K562 (cell line): ENCODE measurements at regions not wholly inside any gene's neighbourhood (a gene's known extent, or its start where the extent isn't known, plus 50 kb on each side); places are given as distances from the start of the nearest gene placed in this dataset.

ENCODE experiments used
- ATAC-seq: fragments of 200-7000 bp; cut with Tn5 transposase; 3 replicates; pipeline ENCODE4 v1.9.1; 2020; ENCODE audit warnings: moderate library complexity
- BruUV-seq: library from RNA; stranded (reverse); fragments of 400-500 nt; replicated peaks from 2 replicates; lab custom pipeline; 2021; lab: Mats Ljungman, UMichigan
- CTCF ChIA-PET: fragments of 300-600 bp; formaldehyde crosslinking; extraction: SDS; loops from one replicate; lab custom pipeline; 2021; ENCODE audit warnings: low intra/inter-chr PET ratio; lab: Yijun Ruan, JAX
- POLR2A ChIA-PET: fragments of 300-600, 350-650 bp; sonication (Branson Sonifier 250); formaldehyde crosslinking; extraction: SDS; loops from one replicate; lab custom pipeline; 2021; ENCODE audit warnings: antibody characterized with exemption, inconsistent platforms; lab: Yijun Ruan, JAX
- DNase-seq, 4 experiments: peaks; one replicate each; pipeline versions ENCODE4 v3.0.0 to v3.0.0-alpha.2; 2011 to 2018; ENCODE audit warnings: low spot score in 3 of 4, mixed read lengths in 3 of 4; ENCODE audit errors: extremely low read depth in 1 of 4
- FAIRE-seq: peaks from 2 replicates; lab custom pipeline; 2011; peaks lifted over from hg19 to GRCh38; lab: Jason Lieb, UNC
- H2AFZ ChIP-seq: 2 replicates; pipeline ENCODE4 v1.6.0; 2011; ENCODE audit warnings: low read depth, low read length, control low read depth, inconsistent platforms
- H3K27ac ChIP-seq: fragments of 200-600 bp; 3 replicates; pipeline ENCODE4 v1.8.0; 2011; ENCODE audit warnings: low read depth, mild to moderate bottlenecking, control low read depth, inconsistent platforms, low read length, moderate library complexity, mixed read lengths; ENCODE audit errors: extremely low read depth
- H3K27me3 ChIP-seq, 2 experiments: fragments of 300-600 bp in 1 of 2; 2 replicates in 1 of 2; 3 replicates in 1 of 2; pipeline versions ENCODE4 v1.6.0 to v1.8.0; 2011; ENCODE audit warnings: inconsistent platforms in 2 of 2, low read length in 2 of 2, mild to moderate bottlenecking in 1 of 2, mixed read lengths in 1 of 2, moderate library complexity in 1 of 2; ENCODE audit not compliant: control insufficient read depth in 2 of 2, insufficient read depth in 2 of 2
- H3K36me3 ChIP-seq: fragments of 300-600 bp; 3 replicates; pipeline ENCODE4 v1.8.0; 2011; ENCODE audit warnings: mild to moderate bottlenecking, low read length, inconsistent platforms; ENCODE audit not compliant: control insufficient read depth, insufficient read depth
- H3K4me1 ChIP-seq, 2 experiments: fragments of 200-600 bp in 1 of 2; replicated peaks in 1 of 2; 2 replicates in 1 of 2; 3 replicates in 1 of 2; pipeline versions ENCODE4 v1.5.1 to v1.8.0; 2011; ENCODE audit warnings: inconsistent platforms in 2 of 2, low read length in 2 of 2, mild to moderate bottlenecking in 1 of 2, mixed read lengths in 1 of 2, moderate library complexity in 1 of 2; ENCODE audit not compliant: control insufficient read depth in 2 of 2, insufficient read depth in 2 of 2
- H3K4me2 ChIP-seq: 2 replicates; pipeline ENCODE4 v1.6.1; 2011; ENCODE audit warnings: low read length, control low read depth, inconsistent platforms, mixed read lengths; ENCODE audit not compliant: insufficient read depth
- H3K4me3 ChIP-seq: fragments of 200-600 bp; sonication (generic), shearing (Covaris generic); 2 replicates; pipeline ENCODE4 v1.5.1; 2016; ENCODE audit warnings: control low read depth, inconsistent platforms
- H3K79me2 ChIP-seq: fragments of 200-600 bp; 3 replicates; pipeline ENCODE4 v1.8.0; 2011; ENCODE audit warnings: low read length, inconsistent platforms; ENCODE audit not compliant: control insufficient read depth, insufficient read depth
- H3K9ac ChIP-seq, 2 experiments: 2 replicates each; pipeline versions ENCODE4 v1.6.0 to v1.6.1; 2011; ENCODE audit warnings: low read depth in 2 of 2, low read length in 2 of 2, control low read depth in 1 of 2, inconsistent platforms in 1 of 2, mild to moderate bottlenecking in 1 of 2, mixed read lengths in 1 of 2; ENCODE audit not compliant: insufficient read depth in 1 of 2
- H3K9me1 ChIP-seq: one replicate; pipeline ENCODE4 v1.6.0; 2011; ENCODE audit warnings: inconsistent platforms, mild to moderate bottlenecking, low read length, moderate library complexity; ENCODE audit not compliant: control insufficient read depth, insufficient read depth
- H3K9me3 ChIP-seq: replicated peaks from 2 replicates; pipeline ENCODE4 v1.5.1; 2011; ENCODE audit warnings: low read depth, low read length, inconsistent platforms; ENCODE audit not compliant: control insufficient read depth, insufficient read depth
- H4K20me1 ChIP-seq: replicated peaks from 2 replicates; pipeline ENCODE4 v1.6.1; 2011; ENCODE audit warnings: low read length, inconsistent platforms, mixed read lengths; ENCODE audit not compliant: control insufficient read depth, insufficient read depth
- BACH1 ChIP-seq: fragments of 200-800 bp; sonication (Bioruptor generic); IDR thresholded peaks from 2 replicates; pipeline ENCODE4 v1.6.1; 2016; ENCODE audit warnings: missing genetic modification characterization, missing compliant biosample characterization
- HDAC6 ChIP-seq: IDR thresholded peaks from 2 replicates; pipeline ENCODE4 v1.6.1; 2012; ENCODE audit warnings: low read depth, mild to moderate bottlenecking, control low read depth, inconsistent platforms, low read length, moderate library complexity
- PYGO2 ChIP-seq: fragments of 450-650 bp; IDR thresholded peaks from 2 replicates; pipeline ENCODE4 v1.6.1; 2016; ENCODE audit warnings: mild to moderate bottlenecking, missing genetic modification characterization, moderate library complexity, missing compliant biosample characterization
- ZNF184 ChIP-seq: sonication (generic); formaldehyde crosslinking; IDR thresholded peaks from 2 replicates; pipeline ENCODE4 v1.5.0; 2020; ENCODE audit warnings: missing genetic modification reagents
- ZNF668 ChIP-seq: fragments of 250-450 bp; sonication (Bioruptor Pico); IDR thresholded peaks from 2 replicates; pipeline ENCODE4 v1.8.0; 2022; ENCODE audit warnings: mild to moderate bottlenecking, inconsistent platforms
- WGBS: fragments of 100-300 bp; shearing (Covaris generic); methylation state at CpG from one replicate; pipeline ENCODE4 v1.1.6; 2016; ENCODE audit warnings: low coverage, mixed read lengths; ENCODE audit not compliant: insufficient coverage; ENCODE audit errors: missing lambda C conversion rate; 5-methylcytosine and 5-hydroxymethylcytosine counted together
- in situ Hi-C: fragments of 300-500 bp; cut with MboI; formaldehyde crosslinking; loops from 4 replicates; pipeline ENCODE4 v1.15.0; 2018; ENCODE audit warnings: inconsistent platforms, mixed read lengths
- intact Hi-C: fragments of 100-400 bp; cut with micrococcal nuclease; formaldehyde crosslinking; loops from 2 replicates; pipeline ENCODE4 v1.14.2; 2022
- TF ChIP-seq, protein P1 (sequence below): sonication (generic); formaldehyde crosslinking; IDR thresholded peaks from 2 replicates; pipeline ENCODE4 v1.5.0; 2020; ENCODE audit warnings: missing genetic modification reagents
- TF ChIP-seq, protein P2 (sequence below): fragments of 250-450 bp; sonication (Bioruptor Pico); IDR thresholded peaks from 2 replicates; pipeline ENCODE4 v1.8.0; 2021; ENCODE audit warnings: moderate library complexity, mild to moderate bottlenecking, inconsistent platforms

DNA sequence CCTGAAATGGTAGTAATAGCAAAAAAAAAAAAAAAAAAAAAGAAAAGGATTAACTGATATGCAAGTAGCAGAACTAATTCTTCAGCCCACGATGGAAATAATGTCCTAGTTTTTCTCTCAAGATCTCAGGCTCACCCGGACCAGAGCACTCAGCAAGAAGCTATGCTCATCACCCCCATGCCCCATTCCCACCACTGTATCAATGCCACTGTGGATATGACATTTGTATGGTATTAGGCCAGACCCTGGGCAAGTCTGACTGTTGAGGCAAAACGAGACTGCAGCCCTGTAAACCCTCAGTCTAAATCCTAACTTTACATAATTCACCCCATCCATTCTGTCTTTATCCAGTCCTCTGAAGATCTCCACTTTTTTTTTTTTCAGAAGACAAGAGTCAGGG lies 186.1 kb upstream of the KLF14 start:
- Histone ChIP-seq H3K9me3 (no peaks in the 10 kb centered on the region), H3K79me2 (no peaks in the 10 kb centered on the region), H3K9me1 (no peaks in the 10 kb centered on the region), H3K9ac (no peak overlapping the region), H3K27me3 (no peaks in the 10 kb centered on the region), H3K36me3 (no peaks in the 10 kb centered on the region), H3K4me2 (no peak overlapping the region), H3K4me3 (no peak overlapping the region), H3K27ac (no peak overlapping the region), H2AFZ (no peak overlapping the region), H4K20me1 (no peaks in the 10 kb centered on the region), H3K4me1 (peaks cover 9 to 30% of the 10 kb centered on the region in 2 experiments; a peak in 4 of 5 replicates)
- no peak for DNase-seq
- no peak for FAIRE-seq
- POLR2A ChIA-PET, result no interaction called here
- no peak for ATAC-seq
- TF ChIP-seq ZNF668 (CRISPR knock-in tag) (no peak), ZNF184 (CRISPR knock-in tag) (no peak), BACH1 (tag) (no peak), HDAC6 (no peak), PYGO2 (no peak)
- TF ChIP-seq, protein P1, sequence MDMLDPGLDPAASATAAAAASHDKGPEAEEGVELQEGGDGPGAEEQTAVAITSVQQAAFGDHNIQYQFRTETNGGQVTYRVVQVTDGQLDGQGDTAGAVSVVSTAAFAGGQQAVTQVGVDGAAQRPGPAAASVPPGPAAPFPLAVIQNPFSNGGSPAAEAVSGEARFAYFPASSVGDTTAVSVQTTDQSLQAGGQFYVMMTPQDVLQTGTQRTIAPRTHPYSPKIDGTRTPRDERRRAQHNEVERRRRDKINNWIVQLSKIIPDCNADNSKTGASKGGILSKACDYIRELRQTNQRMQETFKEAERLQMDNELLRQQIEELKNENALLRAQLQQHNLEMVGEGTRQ (CRISPR knock-in tag), result no peak
- TF ChIP-seq, protein P2, sequence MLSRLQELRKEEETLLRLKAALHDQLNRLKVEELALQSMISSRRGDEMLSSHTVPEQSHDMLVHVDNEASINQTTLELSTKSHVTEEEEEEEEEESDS (CRISPR knock-in tag), result no peak
- in situ Hi-C loops (no loop called here), intact Hi-C loops (no loop called here)
- 22% methylated on average over 3 of the region's 3 CpGs for WGBS
- BruUV-seq, result no TSS peak
- CTCF ChIA-PET, result no interaction called here
